Cardiac fibroblast (primary cell): ENCODE measurements at regions not wholly inside any gene's neighbourhood (a gene's known extent, or its start where the extent isn't known, plus 50 kb on each side); places are given as distances from the start of the nearest gene placed in this dataset.
A peak's percentile ranks its signal among the peaks of the same experiment; 100 is the strongest.

ENCODE experiments used
- DNase-seq, 2 donors: peaks; one replicate each; pipeline versions ENCODE4 v3.0.0 to v3.0.0-alpha.2; 2010; ENCODE audit warnings: low read depth in 2 of 2
- H3K4me3 ChIP-seq, 2 donors: replicated peaks in 1 of 2; 1 replicate in 1 of 2; 2 replicates in 1 of 2; pipeline ENCODE4 v1.5.1; 2011; ENCODE audit warnings: low read depth in 2 of 2, low read length in 2 of 2, mild to moderate bottlenecking in 2 of 2, moderate library complexity in 1 of 2
- TF ChIP-seq, protein P1 (sequence below): IDR thresholded peaks from one replicate; pipeline ENCODE4 v1.5.1; 2011; ENCODE audit warnings: low read depth, mild to moderate bottlenecking, low read length, inconsistent platforms

GRCh38 chr4:4598851-4599411, 57.1 kb upstream of the STX18 start:
- DNase-seq = no peak
- H3K4me3 ChIP-seq = no peak overlapping the region
- TF ChIP-seq, protein P1, sequence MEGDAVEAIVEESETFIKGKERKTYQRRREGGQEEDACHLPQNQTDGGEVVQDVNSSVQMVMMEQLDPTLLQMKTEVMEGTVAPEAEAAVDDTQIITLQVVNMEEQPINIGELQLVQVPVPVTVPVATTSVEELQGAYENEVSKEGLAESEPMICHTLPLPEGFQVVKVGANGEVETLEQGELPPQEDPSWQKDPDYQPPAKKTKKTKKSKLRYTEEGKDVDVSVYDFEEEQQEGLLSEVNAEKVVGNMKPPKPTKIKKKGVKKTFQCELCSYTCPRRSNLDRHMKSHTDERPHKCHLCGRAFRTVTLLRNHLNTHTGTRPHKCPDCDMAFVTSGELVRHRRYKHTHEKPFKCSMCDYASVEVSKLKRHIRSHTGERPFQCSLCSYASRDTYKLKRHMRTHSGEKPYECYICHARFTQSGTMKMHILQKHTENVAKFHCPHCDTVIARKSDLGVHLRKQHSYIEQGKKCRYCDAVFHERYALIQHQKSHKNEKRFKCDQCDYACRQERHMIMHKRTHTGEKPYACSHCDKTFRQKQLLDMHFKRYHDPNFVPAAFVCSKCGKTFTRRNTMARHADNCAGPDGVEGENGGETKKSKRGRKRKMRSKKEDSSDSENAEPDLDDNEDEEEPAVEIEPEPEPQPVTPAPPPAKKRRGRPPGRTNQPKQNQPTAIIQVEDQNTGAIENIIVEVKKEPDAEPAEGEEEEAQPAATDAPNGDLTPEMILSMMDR = no peak

DNA sequence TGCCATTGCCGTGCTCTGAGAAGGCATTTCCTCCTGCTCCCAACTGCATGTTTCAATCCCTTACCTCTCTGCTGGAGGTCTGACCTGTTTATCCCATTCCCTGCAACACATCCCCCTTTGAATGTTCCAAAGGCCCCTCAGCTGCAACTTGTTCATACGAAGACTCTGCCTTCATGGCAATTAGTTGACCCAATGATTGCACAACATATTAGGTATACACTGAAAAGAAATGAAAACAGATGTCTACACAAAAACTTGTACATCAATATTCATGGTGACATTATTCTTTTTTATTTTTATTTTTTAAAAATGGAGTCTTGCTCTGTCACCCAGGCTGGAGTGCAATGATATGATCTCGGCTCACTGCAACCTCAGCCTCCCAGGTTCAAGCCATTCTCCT, 54.9 kb upstream of the STX18 start:
- H3K4me3 ChIP-seq = no peak overlapping the region
- no peak for DNase-seq
- TF ChIP-seq, protein P1 = no peak

DNA sequence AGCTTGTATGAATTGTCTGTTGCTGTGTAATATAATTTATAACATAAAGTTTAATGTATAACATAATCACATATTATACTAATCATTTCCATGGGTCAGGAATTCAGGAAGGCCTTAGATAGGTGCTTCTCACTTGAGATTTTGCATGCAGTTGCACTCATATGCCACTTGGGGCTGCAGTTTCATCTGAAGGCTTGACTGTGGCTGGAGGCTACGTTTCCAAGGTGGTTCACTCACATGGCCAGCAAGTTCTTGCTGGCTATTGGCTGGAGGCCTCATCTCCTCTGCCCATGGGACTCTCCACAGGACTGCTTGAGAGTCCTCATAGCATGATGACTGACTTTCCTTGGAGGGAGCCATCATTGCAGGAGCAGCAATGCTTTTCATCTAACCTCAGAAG, 53.4 kb upstream of the STX18 start:
- H3K4me3 ChIP-seq = no peak overlapping the region
- TF ChIP-seq, protein P1 = peak; percentile 30
- peak in 1 of 2 donors; percentile 15 for DNase-seq

DNA sequence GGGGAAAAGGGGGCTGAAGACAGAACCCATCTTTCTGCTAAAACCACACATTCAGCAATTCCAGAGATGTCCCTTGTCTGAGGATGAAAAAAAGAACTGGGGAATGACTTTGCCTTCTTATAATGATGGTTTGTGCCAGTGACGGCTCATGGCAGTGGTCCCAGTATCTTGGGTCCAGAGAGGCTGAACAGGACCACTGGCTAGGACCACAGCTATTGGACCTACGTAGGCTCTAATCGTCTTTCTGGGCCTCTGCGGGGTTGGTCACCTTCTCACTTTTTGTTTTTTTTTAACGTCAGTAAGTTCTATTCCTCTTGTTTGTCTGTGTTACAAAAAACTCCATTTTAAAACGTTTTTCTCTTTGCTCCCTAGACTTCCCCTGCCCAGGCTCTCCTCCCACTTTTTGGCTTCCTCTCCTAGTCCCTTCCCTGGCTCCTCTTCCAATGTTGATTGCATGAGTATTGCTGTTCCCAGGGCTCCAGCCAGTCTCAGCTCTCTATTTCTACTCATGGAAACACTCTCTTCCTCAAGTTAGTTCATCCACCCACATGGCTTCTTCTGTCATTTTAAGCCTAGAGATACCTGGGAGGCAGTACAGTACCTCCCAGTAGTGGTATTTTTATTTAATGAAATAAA, 52.6 kb upstream of the STX18 start:
- TF ChIP-seq, protein P1 = no peak
- H3K4me3 ChIP-seq = no peak overlapping the region
- no peak for DNase-seq

GRCh38 chr4:4593596-4594284, 51.9 kb upstream of the STX18 start:
- TF ChIP-seq, protein P1 = no peak
- DNase-seq = no peak
- H3K4me3 ChIP-seq = no peak overlapping the region

GRCh38 chr4:4592414-4592813, 50.6 kb upstream of the STX18 start:
- DNase-seq = no peak
- TF ChIP-seq, protein P1 = no peak

More at GRCh38 chr4:4592414-4592813, 50.6 kb upstream of the STX18 start:
- H3K4me3 ChIP-seq = no peak overlapping the region
